Parathyroid adenoma (tissue), 2 donors: ENCODE measurements at regions not wholly inside any gene's neighbourhood (a gene's known extent, or its start where the extent isn't known, plus 50 kb on each side); places are given as distances from the start of the nearest gene placed in this dataset.

Experiments used
- H2AFZ ChIP-seq: fragments of 300-600 bp; sonication (generic); one replicate; pipeline ENCODE4 v1.7.0; 2017; ENCODE audit warnings: antibody characterized with exemption, mild to moderate bottlenecking
- H3K27ac ChIP-seq: fragments of 300-600 bp; sonication (generic); one replicate; pipeline ENCODE4 v1.7.0; 2017
- H3K27me3 ChIP-seq: fragments of 300-600 bp; sonication (generic); one replicate; pipeline ENCODE4 v1.7.0; 2017; ENCODE audit warnings: low read length; ENCODE audit not compliant: control insufficient read depth, insufficient read depth
- H3K36me3 ChIP-seq: fragments of 300-600 bp; sonication (generic); one replicate; pipeline ENCODE4 v1.7.0; 2017; ENCODE audit warnings: low read length; ENCODE audit not compliant: control insufficient read depth, insufficient read depth
- H3K4me1 ChIP-seq: fragments of 300-600 bp; sonication (generic); one replicate; pipeline ENCODE4 v1.7.0; 2017; ENCODE audit warnings: control low read depth
- H3K4me2 ChIP-seq: fragments of 300-600 bp; sonication (generic); one replicate; pipeline ENCODE4 v1.7.0; 2017; ENCODE audit warnings: low read length
- H3K4me3 ChIP-seq: fragments of 300-600 bp; sonication (generic); one replicate; pipeline ENCODE4 v1.7.0; 2017; ENCODE audit warnings: low read depth, low read length
- H3K79me2 ChIP-seq: fragments of 300-600 bp; sonication (generic); one replicate; pipeline ENCODE4 v1.7.0; 2017; ENCODE audit warnings: control low read depth
- H3K9ac ChIP-seq: fragments of 300-600 bp; sonication (generic); one replicate; pipeline ENCODE4 v1.7.0; 2017; ENCODE audit warnings: mild to moderate bottlenecking
- H3K9me3 ChIP-seq: fragments of 300-600 bp; sonication (generic); one replicate; pipeline ENCODE4 v1.7.0; 2017; ENCODE audit warnings: low read length; ENCODE audit not compliant: control insufficient read depth
- CTCF ChIP-seq: fragments of 300-600 bp; sonication (generic); IDR thresholded peaks from one replicate; pipeline ENCODE4 v1.7.0; 2017; ENCODE audit warnings: antibody characterized with exemption, mild to moderate bottlenecking
- donor health status: primary hyperparathyroidism.

GRCh38 chr4:104113850-104114249 is 380.8 kb downstream of the CXXC4 start:
- H3K9ac ChIP-seq: no peak overlapping the region
- H3K27ac ChIP-seq: no peak overlapping the region
- H3K4me1 ChIP-seq: no peaks in the 10 kb centered on the region
- no peak for TF ChIP-seq CTCF
- no peaks in the 10 kb centered on the region for H3K9me3 ChIP-seq
- H3K4me2 ChIP-seq: no peak overlapping the region
- no peak overlapping the region for H3K4me3 ChIP-seq
- no peak overlapping the region for H2AFZ ChIP-seq
- H3K79me2 ChIP-seq: no peaks in the 10 kb centered on the region
- no peaks in the 10 kb centered on the region for H3K27me3 ChIP-seq
- no peaks in the 10 kb centered on the region for H3K36me3 ChIP-seq

- Histone ChIP-seq H3K4me2 (no peak overlapping the region), H3K79me2 (no peaks in the 10 kb centered on the region), H3K27me3 (no peaks in the 10 kb centered on the region), H3K4me3 (no peak overlapping the region), H3K9me3 (no peaks in the 10 kb centered on the region), H3K4me1 (no peaks in the 10 kb centered on the region), H3K36me3 (no peaks in the 10 kb centered on the region), H3K9ac (no peak overlapping the region), H2AFZ (no peak overlapping the region), H3K27ac (no peak overlapping the region)
- no peak for TF ChIP-seq CTCF
Observed at GRCh38 chr4:104099141-104099540, 379.4 kb upstream of the TACR3 start.

- Histone ChIP-seq H3K9me3 (no peaks in the 10 kb centered on the region), H3K27ac (no peak overlapping the region), H2AFZ (no peak overlapping the region), H3K27me3 (no peaks in the 10 kb centered on the region), H3K36me3 (no peaks in the 10 kb centered on the region), H3K9ac (no peak overlapping the region), H3K4me1 (no peaks in the 10 kb centered on the region), H3K4me3 (no peak overlapping the region), H3K4me2 (no peak overlapping the region), H3K79me2 (no peaks in the 10 kb centered on the region)
- TF ChIP-seq CTCF: no peak
Observed at GRCh38 chr4:104093247-104093646, 373.5 kb upstream of the TACR3 start.

GRCh38 chr4:104073229-104073628 is 353.4 kb upstream of the TACR3 start:
- Histone ChIP-seq H3K4me3 (no peak overlapping the region), H3K9me3 (no peaks in the 10 kb centered on the region), H2AFZ (no peak overlapping the region), H3K9ac (no peak overlapping the region), H3K27me3 (no peaks in the 10 kb centered on the region), H3K4me1 (no peaks in the 10 kb centered on the region), H3K4me2 (no peak overlapping the region), H3K36me3 (no peaks in the 10 kb centered on the region), H3K79me2 (no peaks in the 10 kb centered on the region), H3K27ac (no peak overlapping the region)
- TF ChIP-seq CTCF: no peak

GRCh38 chr4:104066533-104066932 is 346.7 kb upstream of the TACR3 start:
- TF ChIP-seq CTCF: no peak
- no peaks in the 10 kb centered on the region for H3K36me3 ChIP-seq
- no peak overlapping the region for H3K9ac ChIP-seq
- no peaks in the 10 kb centered on the region for H3K79me2 ChIP-seq
- no peak overlapping the region for H3K4me3 ChIP-seq
- no peaks in the 10 kb centered on the region for H3K9me3 ChIP-seq
- no peak overlapping the region for H2AFZ ChIP-seq
- no peaks in the 10 kb centered on the region for H3K27me3 ChIP-seq
- H3K27ac ChIP-seq: no peak overlapping the region
- no peak overlapping the region for H3K4me2 ChIP-seq
- no peaks in the 10 kb centered on the region for H3K4me1 ChIP-seq
